Mucosa of descending colon (tissue), 3 donors: ENCODE measurements at regions not wholly inside any gene's neighbourhood (a gene's known extent, or its start where the extent isn't known, plus 50 kb on each side); places are given as distances from the start of the nearest gene placed in this dataset.

ENCODE experiments used
- ATAC-seq: fragments of 200-7000 bp; cut with Tn5 transposase; one replicate; pipeline ENCODE4 v1.9.1; 2020; ENCODE audit warnings: mild to moderate bottlenecking, moderate library complexity
- DNase-seq, 3 donors: peaks; one replicate each; pipeline ENCODE4 v3.0.0-alpha.2; 2020
- H3K36me3 ChIP-seq: fragments of 200-600 bp; one replicate; pipeline ENCODE4 v1.8.0; 2021; ENCODE audit warnings: low read depth, mild to moderate bottlenecking
- H3K4me1 ChIP-seq: fragments of 200-600 bp; one replicate; pipeline ENCODE4 v1.8.0; 2021; ENCODE audit warnings: low read depth, mild to moderate bottlenecking
- H3K4me3 ChIP-seq: fragments of 200-600 bp; one replicate; pipeline ENCODE4 v1.8.0; 2021; ENCODE audit warnings: mild to moderate bottlenecking
- H3K9me3 ChIP-seq: fragments of 200-600 bp; one replicate; pipeline ENCODE4 v1.8.0; 2021; ENCODE audit warnings: mild to moderate bottlenecking
- CTCF ChIP-seq: fragments of 200-600 bp; IDR thresholded peaks from one replicate; pipeline ENCODE4 v1.8.0; 2022; ENCODE audit warnings: antibody characterized with exemption, mild to moderate bottlenecking
- intact Hi-C, 2 donors: fragments of 100-400 bp; cut with DNase I in 1 of 2; cut with micrococcal nuclease in 1 of 2; formaldehyde crosslinking; loops; one replicate each; pipeline versions ENCODE4 v1.11.0 to v1.11.1; 2022; cut with DNase I, micrococcal nuclease
- donor health status: DM: no; HTN: no; CAD: no; lungs with moderate emphysema.
- donor health status: DM: no; HTN: no; CAD: no.
- donor health status: DM: no; HTN: yes; CAD: no.

DNA sequence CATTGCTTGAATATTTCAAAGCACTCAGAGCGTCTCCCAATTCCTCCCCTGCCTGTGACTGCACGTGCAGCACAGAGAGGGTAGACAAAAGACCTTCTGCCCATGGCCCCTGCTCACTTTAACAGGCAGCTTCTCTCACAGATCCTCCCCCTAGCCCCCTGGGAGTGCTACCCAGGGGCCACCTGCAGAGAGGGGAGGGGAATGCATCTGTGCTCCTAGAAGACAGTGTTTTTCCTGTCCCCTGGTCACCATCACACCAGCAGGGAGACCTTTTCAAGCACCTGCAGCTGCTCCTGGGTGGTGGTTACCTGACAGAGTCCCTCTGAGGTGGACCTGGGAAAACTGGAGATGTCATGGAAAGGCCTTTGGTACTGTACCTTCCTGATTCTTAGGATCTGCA lies 56.7 kb upstream of the PRR23C start:
- DNase-seq (no peak), ATAC-seq (no peak)
- no peaks in the 10 kb centered on the region for H3K4me1 ChIP-seq
- intact Hi-C loops, result no loop called here
- TF ChIP-seq CTCF, result no peak
- no peaks in the 10 kb centered on the region for H3K9me3 ChIP-seq
- no peaks in the 10 kb centered on the region for H3K36me3 ChIP-seq
- no peak overlapping the region for H3K4me3 ChIP-seq

DNA sequence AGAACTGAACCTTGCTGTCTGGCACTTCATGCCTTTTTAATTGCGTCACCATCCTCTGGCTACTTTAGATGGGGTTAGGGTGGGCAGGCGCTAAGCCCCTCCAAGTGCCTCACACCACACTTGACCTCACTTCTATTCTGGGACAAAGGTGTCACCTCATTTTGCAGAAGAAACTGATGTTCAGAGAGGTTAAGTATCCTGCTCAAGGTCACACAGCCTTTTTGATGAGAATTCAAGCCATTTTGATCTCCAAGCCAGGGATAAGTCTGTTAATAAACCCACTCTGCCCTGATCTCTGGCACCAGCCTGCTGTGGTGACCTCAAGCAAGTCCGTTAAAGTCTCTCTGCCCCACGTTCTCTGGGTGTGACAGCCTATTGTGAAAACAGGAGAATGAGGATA lies 58.8 kb upstream of the PRR23C start:
- no peaks in the 10 kb centered on the region for H3K4me1 ChIP-seq
- H3K4me3 ChIP-seq, result no peak overlapping the region
- ATAC-seq (no peak), DNase-seq (no peak)
- no peak for TF ChIP-seq CTCF
- no peaks in the 10 kb centered on the region for H3K9me3 ChIP-seq
- H3K36me3 ChIP-seq, result no peaks in the 10 kb centered on the region
- intact Hi-C loops, result no loop called here

- no peak for ATAC-seq
- Histone ChIP-seq H3K4me3 (no peak overlapping the region), H3K4me1 (no peaks in the 10 kb centered on the region), H3K9me3 (no peaks in the 10 kb centered on the region), H3K36me3 (no peaks in the 10 kb centered on the region)
- intact Hi-C loops, result no loop called here
- DNase-seq, result no peak
- no peak for TF ChIP-seq CTCF
These were observed 59.4 kb upstream of the PRR23C start for GRCh38 chr3:139104062-139104461.

GRCh38 chr3:139105154-139105702 lies 60.5 kb upstream of the PRR23C start:
- no peaks in the 10 kb centered on the region for H3K9me3 ChIP-seq
- H3K4me3 ChIP-seq, result no peak overlapping the region
- intact Hi-C loops, result no loop called here
- no peak for DNase-seq
- no peak for ATAC-seq
- TF ChIP-seq CTCF, result no peak
- H3K36me3 ChIP-seq, result no peaks in the 10 kb centered on the region
- H3K4me1 ChIP-seq, result no peaks in the 10 kb centered on the region

DNA sequence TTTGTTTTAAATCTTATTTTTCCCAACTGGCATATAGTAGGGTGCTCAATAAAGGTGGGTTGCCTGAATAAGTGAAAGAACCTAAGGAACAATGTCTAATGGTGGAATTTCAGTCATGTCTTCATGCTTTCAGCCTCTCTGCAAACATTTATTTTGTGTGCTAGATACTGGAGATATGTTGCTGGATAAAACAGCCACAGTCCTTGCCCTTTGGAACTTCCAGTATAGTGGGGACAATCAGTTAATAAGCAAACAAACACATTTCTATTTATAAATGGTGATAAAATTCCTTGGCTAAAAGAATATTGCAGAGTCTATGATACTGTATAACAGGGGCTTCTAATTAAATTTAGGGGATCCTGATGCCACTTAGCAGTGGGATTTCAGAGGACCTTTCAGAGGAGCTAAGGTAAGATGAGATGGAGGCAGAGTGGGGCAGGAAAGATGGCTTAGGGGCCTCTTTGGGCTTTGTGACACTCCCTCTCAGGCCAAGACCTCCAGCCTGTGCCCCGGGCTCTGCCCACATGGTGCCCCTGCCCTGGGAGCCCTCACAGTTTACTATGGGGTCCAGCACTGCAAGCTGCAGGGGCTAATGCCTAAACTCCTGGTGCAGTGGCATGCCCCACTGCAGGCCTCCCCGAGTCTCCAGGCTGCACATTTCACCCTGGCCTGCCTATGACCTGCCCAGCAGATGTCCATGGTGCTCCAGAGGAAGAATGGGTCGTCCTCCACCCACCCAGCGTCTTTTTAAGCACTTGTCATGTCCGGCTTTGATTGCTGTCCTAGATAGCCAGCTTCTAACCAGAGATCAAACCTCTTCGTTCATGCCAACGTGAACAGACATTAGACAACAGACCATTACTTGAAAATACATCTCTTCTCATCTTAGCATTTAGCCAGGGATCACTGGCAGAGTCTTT lies 61.6 kb upstream of the PRR23C start:
- intact Hi-C loops, result no loop called here

More for the DNA sequence above, 61.6 kb upstream of the PRR23C start:
- H3K9me3 ChIP-seq, result no peaks in the 10 kb centered on the region
- no peaks in the 10 kb centered on the region for H3K4me1 ChIP-seq
- TF ChIP-seq CTCF, result no peak
- DNase-seq (no peak), ATAC-seq (no peak)
- H3K36me3 ChIP-seq, result no peaks in the 10 kb centered on the region
- H3K4me3 ChIP-seq, result no peak overlapping the region
